Rectal smooth muscle tissue (tissue), 1 donor: ENCODE measurements at regions not wholly inside any gene's neighbourhood (a gene's known extent, or its start where the extent isn't known, plus 50 kb on each side); places are given as distances from the start of the nearest gene placed in this dataset.
"Not testable (repeated sequence)": the region's sequence is repeated elsewhere in the genome, so short reads cannot be mapped to it uniquely, and the experiment has no call there.

Experiments
- H3K27ac ChIP-seq: one replicate; pipeline ENCODE4 v1.7.0; 2013; ENCODE audit warnings: low read depth, low read length, inconsistent platforms
- H3K27me3 ChIP-seq: one replicate; pipeline ENCODE4 v1.7.0; 2013; ENCODE audit warnings: low read length; ENCODE audit not compliant: control insufficient read depth, insufficient read depth
- H3K36me3 ChIP-seq: one replicate; pipeline ENCODE4 v1.7.0; 2013; ENCODE audit warnings: low read length; ENCODE audit not compliant: control insufficient read depth, insufficient read depth
- H3K4me1 ChIP-seq: one replicate; pipeline ENCODE4 v1.7.0; 2013; ENCODE audit warnings: low read length; ENCODE audit not compliant: control insufficient read depth, insufficient read depth
- H3K4me3 ChIP-seq: one replicate; pipeline ENCODE4 v1.7.0; 2013; ENCODE audit warnings: low read length
- H3K9ac ChIP-seq: one replicate; pipeline ENCODE4 v1.7.0; 2013; ENCODE audit warnings: low read length

DNA sequence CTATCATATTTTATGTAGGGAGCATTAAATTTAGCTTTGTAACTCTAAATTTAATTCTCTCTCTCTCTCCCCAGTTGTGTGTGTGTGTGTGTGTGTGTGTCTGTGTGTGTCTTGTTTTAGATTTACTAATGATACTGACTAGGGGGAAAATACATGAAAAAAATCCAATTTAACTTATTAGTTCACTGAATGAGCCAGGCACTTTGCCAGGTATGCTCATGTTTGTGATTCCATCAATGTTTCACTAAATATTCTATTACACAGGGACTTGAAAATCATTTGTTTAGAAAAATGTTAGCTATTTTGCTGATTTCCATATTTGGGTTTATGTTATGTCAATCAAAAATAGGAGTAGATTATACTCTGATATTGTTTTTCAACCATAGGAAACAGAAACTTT lies 203.7 kb upstream of the ZNF804A start:
- Histone ChIP-seq H3K27ac (no peak overlapping the region), H3K4me3 (no peak overlapping the region), H3K36me3 (no peaks in the 10 kb centered on the region), H3K4me1 (no peaks in the 10 kb centered on the region), H3K9ac (no peak overlapping the region), H3K27me3 (no peaks in the 10 kb centered on the region)

DNA sequence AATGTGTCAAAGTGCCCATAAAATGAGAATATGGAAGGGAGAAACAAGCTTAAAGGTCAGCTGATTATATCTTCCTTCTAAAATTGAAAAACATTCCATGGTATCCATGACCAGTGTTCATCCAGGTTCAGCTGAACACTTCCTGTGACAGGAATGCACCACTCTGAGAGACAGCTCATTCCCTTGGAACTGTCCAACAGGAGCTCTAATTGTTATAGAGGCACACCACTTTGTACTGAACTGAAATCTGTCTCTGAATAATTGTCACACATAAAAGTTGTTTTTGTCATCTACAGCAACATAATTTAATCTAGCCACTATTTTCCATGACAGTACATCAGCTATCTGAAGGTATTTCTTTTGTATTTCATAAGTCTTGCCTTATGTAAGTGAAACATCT lies 195.9 kb upstream of the ZNF804A start:
- H3K36me3 ChIP-seq: no peaks in the 10 kb centered on the region
- no peak overlapping the region for H3K9ac ChIP-seq
- H3K4me1 ChIP-seq: no peaks in the 10 kb centered on the region
- no peak overlapping the region for H3K4me3 ChIP-seq
- no peak overlapping the region for H3K27ac ChIP-seq
- H3K27me3 ChIP-seq: no peaks in the 10 kb centered on the region

DNA sequence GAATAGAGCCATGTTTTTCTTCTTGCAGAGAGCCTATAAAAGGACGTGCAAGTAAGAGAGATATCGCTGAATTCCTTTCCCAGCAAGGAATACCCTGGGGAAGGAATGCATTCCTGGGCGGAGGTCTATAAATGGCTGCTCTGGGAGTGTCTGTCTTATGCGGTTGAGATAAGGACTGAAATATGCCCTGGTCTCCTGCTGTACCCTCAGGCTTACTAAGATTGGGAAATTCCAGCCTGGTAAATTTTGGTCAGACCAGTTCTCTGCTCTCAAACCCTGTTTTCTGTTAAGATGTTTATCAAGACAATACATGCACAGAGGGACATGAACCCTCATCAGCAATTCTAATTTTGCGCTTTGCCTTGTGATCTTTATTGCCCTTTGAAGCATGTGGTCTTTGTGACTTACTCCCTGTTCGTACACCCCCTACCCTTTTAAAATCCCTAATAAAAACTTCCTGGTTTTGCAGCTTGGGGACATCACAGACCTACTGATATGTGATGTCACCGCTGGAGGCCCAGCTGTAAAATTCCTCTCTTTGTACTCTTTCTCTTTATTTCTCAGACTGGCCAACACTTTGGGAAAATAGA lies 191.2 kb upstream of the ZNF804A start:
- H3K4me1 ChIP-seq, H3K4me3 ChIP-seq, H3K36me3 ChIP-seq, H3K27ac ChIP-seq, H3K27me3 ChIP-seq, H3K9ac ChIP-seq: not testable (repeated sequence)

- no peaks in the 10 kb centered on the region for H3K36me3 ChIP-seq
- H3K4me1 ChIP-seq: no peaks in the 10 kb centered on the region
- no peak overlapping the region for H3K27ac ChIP-seq
- H3K9ac ChIP-seq: no peak overlapping the region
- H3K27me3 ChIP-seq: no peaks in the 10 kb centered on the region
- H3K4me3 ChIP-seq: no peak overlapping the region
Observed at GRCh38 chr2:184410160-184410559, 188.2 kb upstream of the ZNF804A start.

DNA sequence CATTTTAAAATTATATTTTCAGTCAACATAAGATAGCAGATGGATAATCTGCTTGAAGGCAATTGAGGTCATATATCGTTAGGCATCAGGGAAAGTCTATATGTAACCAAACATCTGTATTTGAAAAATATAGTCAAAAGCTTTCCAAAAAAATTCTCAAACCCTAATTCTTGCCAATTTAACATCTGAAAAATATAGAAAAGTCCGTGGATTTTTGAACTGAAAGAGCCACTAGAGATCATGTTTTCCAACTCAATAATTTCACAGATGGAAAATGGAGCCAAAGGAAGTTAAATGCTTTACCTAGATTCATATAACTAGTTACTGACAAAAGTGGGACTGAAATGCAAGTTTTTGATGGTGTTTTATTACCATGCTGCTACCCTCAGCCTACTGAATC lies 185.1 kb upstream of the ZNF804A start:
- H3K27ac ChIP-seq: no peak overlapping the region

DNA sequence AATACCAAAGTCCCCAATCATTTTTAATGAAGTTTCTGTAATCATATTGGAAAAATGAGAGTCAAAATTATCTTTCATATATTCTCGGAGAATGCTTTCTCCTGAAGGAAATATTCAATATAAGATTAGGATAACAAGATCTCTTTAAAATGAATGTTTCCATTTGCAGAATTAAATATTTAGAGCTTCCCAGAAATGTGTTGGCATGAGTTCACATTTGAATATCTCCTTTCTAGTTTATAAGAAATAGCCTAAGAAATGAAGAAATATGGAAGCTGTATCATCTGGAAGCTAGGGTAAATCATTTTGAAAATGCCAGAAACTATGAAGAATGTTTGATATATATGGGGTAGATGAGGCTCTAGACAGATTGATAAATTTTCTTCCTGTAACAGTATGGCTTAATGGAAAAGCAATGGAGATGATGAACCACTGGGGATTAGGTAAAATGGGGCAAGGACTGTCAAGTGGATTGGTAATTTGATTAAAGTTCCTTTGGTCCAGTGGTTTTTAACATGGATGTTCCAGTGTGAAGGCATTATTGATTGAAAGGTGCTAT lies 184.6 kb upstream of the ZNF804A start:
- H3K27ac ChIP-seq: no peak overlapping the region
- H3K4me1 ChIP-seq: no peaks in the 10 kb centered on the region
- no peaks in the 10 kb centered on the region for H3K36me3 ChIP-seq
- no peaks in the 10 kb centered on the region for H3K27me3 ChIP-seq
- no peak overlapping the region for H3K9ac ChIP-seq
- no peak overlapping the region for H3K4me3 ChIP-seq

More for the DNA sequence above, 185.1 kb upstream of the ZNF804A start:
- Histone ChIP-seq H3K4me3 (no peak overlapping the region), H3K9ac (no peak overlapping the region), H3K27me3 (no peaks in the 10 kb centered on the region), H3K36me3 (no peaks in the 10 kb centered on the region), H3K4me1 (no peaks in the 10 kb centered on the region)

- Histone ChIP-seq H3K4me3 (no peak overlapping the region), H3K27ac (no peak overlapping the region)
Observed at GRCh38 chr2:184416146-184416913, 182.0 kb upstream of the ZNF804A start.

DNA sequence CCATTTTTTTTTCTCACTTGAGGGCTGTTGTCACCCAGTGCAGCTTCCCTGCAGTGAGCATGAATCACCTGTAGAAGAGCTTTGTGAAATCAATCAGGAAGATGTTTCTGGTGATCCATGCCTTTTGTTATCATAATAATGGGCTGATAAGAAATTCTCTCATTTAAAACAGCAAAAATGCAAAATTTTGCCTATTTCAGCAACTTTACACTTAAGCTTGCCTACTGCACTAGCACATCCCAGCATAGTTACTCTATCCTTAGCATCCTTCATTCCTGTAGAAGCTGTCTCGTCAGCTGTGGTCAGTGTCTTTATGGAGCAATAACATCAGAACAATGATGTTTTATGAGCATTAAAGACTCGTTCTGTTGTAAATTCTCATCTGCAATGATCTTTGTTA lies 178.6 kb upstream of the ZNF804A start:
- H3K27ac ChIP-seq: no peak overlapping the region
- H3K4me3 ChIP-seq: no peak overlapping the region
- H3K36me3 ChIP-seq: no peaks in the 10 kb centered on the region
- H3K4me1 ChIP-seq: no peaks in the 10 kb centered on the region
- no peak overlapping the region for H3K9ac ChIP-seq
- no peaks in the 10 kb centered on the region for H3K27me3 ChIP-seq

More at GRCh38 chr2:184416146-184416913, 182.0 kb upstream of the ZNF804A start:
- H3K36me3 ChIP-seq: no peaks in the 10 kb centered on the region
- H3K4me1 ChIP-seq: no peaks in the 10 kb centered on the region
- no peaks in the 10 kb centered on the region for H3K27me3 ChIP-seq
- no peak overlapping the region for H3K9ac ChIP-seq

DNA sequence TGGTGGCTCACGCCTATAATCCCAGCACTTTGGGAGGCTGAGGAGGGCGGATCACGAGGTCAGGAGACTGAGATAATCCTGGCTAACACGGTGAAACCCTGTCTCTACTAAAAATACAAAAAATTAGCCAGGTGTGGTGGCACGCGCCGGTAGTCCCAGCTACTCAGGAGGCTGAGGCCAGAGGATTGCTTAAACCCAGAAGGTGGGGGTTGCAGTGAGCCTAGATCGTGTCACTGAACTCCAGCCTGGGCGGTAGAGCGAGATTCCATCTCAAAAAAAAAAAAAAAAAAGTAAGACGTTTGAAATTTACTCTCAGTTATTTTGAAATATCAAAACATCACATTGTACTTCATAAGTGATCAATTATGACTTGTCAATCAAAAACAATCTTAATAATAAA lies 176.9 kb upstream of the ZNF804A start:
- not testable (repeated sequence) for H3K4me1 ChIP-seq, H3K27me3 ChIP-seq, H3K4me3 ChIP-seq, H3K9ac ChIP-seq, H3K36me3 ChIP-seq, H3K27ac ChIP-seq

DNA sequence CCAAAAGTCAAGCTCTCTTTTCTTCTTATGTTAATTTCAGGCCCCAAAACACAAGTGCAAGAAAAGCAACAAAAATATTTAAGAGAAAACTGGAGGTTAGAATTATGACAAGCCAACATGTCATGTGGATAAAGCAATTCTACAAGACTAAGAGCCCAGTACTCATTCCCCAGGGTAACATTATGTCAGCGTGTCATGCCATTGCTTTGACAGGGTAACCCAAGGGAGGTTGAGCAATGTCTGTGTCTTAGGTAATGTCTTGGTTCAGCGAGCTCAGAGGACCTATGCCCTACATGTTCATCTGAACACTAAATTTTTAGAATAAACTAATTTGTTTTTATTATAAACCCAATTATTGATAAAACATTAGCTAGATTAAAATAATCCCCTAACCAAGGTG lies 173.2 kb upstream of the ZNF804A start:
- no peaks in the 10 kb centered on the region for H3K4me1 ChIP-seq
- H3K9ac ChIP-seq: no peak overlapping the region
- H3K27me3 ChIP-seq: no peaks in the 10 kb centered on the region
- H3K36me3 ChIP-seq: no peaks in the 10 kb centered on the region
- no peak overlapping the region for H3K4me3 ChIP-seq
- no peak overlapping the region for H3K27ac ChIP-seq

GRCh38 chr2:184444217-184444616 lies 154.1 kb upstream of the ZNF804A start:
- no peak overlapping the region for H3K9ac ChIP-seq
- H3K27ac ChIP-seq: no peak overlapping the region

DNA sequence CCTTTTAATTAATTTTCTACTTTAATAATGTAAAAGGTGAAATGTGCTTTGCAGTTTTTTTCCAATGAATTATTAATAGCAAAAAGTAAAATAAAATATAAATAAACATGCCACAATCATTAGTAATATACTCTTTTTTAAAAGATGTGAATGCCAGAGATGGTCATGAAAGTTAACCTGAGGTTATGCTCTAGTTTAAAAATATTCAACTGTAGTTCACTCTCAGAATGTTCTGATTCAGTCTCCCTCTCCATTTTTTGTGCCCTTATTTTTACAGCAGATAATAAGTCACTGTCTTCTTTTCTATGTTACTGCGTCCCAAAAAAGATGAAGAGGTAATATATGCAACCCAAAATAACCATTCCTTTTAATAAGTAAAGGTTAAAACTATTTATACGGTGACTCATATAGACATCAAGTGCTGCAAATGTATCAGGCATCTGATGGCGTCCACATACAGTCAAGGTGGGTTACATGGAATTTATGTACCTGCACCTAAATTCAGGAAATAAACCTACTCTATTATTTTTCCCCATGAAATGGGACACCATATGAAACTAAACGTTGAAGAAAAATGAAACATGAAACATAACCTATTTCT lies 153.6 kb upstream of the ZNF804A start:
- Histone ChIP-seq H3K36me3 (no peaks in the 10 kb centered on the region), H3K9ac (no peak overlapping the region), H3K27ac (no peak overlapping the region), H3K4me3 (no peak overlapping the region), H3K4me1 (no peaks in the 10 kb centered on the region), H3K27me3 (no peaks in the 10 kb centered on the region)

More at GRCh38 chr2:184444217-184444616, 154.1 kb upstream of the ZNF804A start:
- no peaks in the 10 kb centered on the region for H3K36me3 ChIP-seq
- H3K4me3 ChIP-seq: no peak overlapping the region
- H3K4me1 ChIP-seq: no peaks in the 10 kb centered on the region
- no peaks in the 10 kb centered on the region for H3K27me3 ChIP-seq
